GM21360 (cell line): ENCODE measurements at regions not wholly inside any gene's neighbourhood (a gene's known extent, or its start where the extent isn't known, plus 50 kb on each side); places are given as distances from the start of the nearest gene placed in this dataset.

Source experiments
- ATAC-seq: cut with Tn5 transposase; IDR thresholded peaks from one replicate; pipeline ENCODE4 v1.9.1; 2021; ENCODE audit warnings: mild to moderate bottlenecking, moderate library complexity; ENCODE audit not compliant: unreplicated experiment

GRCh38 chr9:110110154-110110553 lies 97.8 kb downstream of the C9orf152 start:
- ATAC-seq, result peak; percentile 71

GRCh38 chr9:110111868-110112267 lies 96.1 kb downstream of the C9orf152 start:
- ATAC-seq, result no peak

GRCh38 chr9:110112792-110113191 lies 95.2 kb downstream of the C9orf152 start:
- no peak for ATAC-seq

GRCh38 chr9:110114086-110114858 lies 93.7 kb downstream of the C9orf152 start:
- ATAC-seq, result no peak

GRCh38 chr9:110114859-110115201 lies 93.1 kb downstream of the C9orf152 start:
- ATAC-seq, result no peak

GRCh38 chr9:110115341-110115820 lies 92.6 kb downstream of the C9orf152 start:
- ATAC-seq, result no peak

- no peak for ATAC-seq
Measured at GRCh38 chr9:110115826-110116542, 92.0 kb downstream of the C9orf152 start.

- ATAC-seq, result no peak
Measured at GRCh38 chr9:110116543-110116885, 91.4 kb downstream of the C9orf152 start.

GRCh38 chr9:110121170-110121569 lies 86.8 kb downstream of the C9orf152 start:
- no peak for ATAC-seq

- ATAC-seq, result no peak
Measured at GRCh38 chr9:110123341-110124095, 84.4 kb downstream of the C9orf152 start.

- no peak for ATAC-seq
Measured at GRCh38 chr9:110124439-110124838, 83.5 kb downstream of the C9orf152 start.

GRCh38 chr9:110125207-110125751 lies 82.7 kb downstream of the C9orf152 start:
- no peak for ATAC-seq

- no peak for ATAC-seq
Measured at GRCh38 chr9:110125763-110126351, 82.1 kb downstream of the C9orf152 start.

GRCh38 chr9:110126499-110126941 lies 81.4 kb downstream of the C9orf152 start:
- ATAC-seq, result no peak

- no peak for ATAC-seq
Measured at GRCh38 chr9:110126986-110127864, 80.7 kb downstream of the C9orf152 start.

GRCh38 chr9:110128664-110129329 lies 79.2 kb downstream of the C9orf152 start:
- ATAC-seq, result peak; percentile 73

- peak; percentile 14 for ATAC-seq
Measured at GRCh38 chr9:110129425-110129824, 78.5 kb downstream of the C9orf152 start.

GRCh38 chr9:110130211-110130610 lies 77.7 kb downstream of the C9orf152 start:
- ATAC-seq, result no peak

- ATAC-seq, result no peak
Measured at GRCh38 chr9:110130791-110131416, 77.1 kb downstream of the C9orf152 start.
